ENCODE measurements at regions not wholly inside any gene's neighbourhood (a gene's known extent, or its start where the extent isn't known, plus 50 kb on each side); places are given as distances from the start of the nearest gene placed in this dataset.

DNA sequence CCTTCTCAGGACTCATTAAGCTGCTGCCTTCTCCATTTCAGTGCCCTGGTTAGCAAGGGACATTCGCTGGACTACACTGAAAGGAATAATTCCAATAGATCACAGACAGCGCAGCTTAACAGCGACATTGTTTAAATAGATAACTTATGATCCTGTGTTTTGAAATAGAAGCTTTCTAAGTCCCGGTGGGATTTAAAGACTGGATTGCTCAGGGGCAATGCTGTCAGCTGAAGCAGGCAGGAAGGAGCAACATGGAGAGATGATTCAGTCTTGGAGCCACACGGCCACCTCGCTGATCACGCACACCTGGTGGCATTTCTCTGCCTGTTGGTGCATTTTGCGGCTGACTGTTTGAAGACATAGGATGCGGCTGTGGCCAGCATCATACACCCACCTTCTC lies 292.0 kb downstream of the FOXL1 start:
- no peak overlapping the region for H3K4me3 ChIP-seq (ENCODE audit: low read depth, low read length)
- DNase-seq (ENCODE audit: low read depth) = no peak
- TF ChIP-seq, protein P1, sequence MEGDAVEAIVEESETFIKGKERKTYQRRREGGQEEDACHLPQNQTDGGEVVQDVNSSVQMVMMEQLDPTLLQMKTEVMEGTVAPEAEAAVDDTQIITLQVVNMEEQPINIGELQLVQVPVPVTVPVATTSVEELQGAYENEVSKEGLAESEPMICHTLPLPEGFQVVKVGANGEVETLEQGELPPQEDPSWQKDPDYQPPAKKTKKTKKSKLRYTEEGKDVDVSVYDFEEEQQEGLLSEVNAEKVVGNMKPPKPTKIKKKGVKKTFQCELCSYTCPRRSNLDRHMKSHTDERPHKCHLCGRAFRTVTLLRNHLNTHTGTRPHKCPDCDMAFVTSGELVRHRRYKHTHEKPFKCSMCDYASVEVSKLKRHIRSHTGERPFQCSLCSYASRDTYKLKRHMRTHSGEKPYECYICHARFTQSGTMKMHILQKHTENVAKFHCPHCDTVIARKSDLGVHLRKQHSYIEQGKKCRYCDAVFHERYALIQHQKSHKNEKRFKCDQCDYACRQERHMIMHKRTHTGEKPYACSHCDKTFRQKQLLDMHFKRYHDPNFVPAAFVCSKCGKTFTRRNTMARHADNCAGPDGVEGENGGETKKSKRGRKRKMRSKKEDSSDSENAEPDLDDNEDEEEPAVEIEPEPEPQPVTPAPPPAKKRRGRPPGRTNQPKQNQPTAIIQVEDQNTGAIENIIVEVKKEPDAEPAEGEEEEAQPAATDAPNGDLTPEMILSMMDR (IDR thresholded peaks at IDR 0.05; ENCODE audit: insufficient read depth, low read depth, low read length, missing control alignments) = no peak

DNA sequence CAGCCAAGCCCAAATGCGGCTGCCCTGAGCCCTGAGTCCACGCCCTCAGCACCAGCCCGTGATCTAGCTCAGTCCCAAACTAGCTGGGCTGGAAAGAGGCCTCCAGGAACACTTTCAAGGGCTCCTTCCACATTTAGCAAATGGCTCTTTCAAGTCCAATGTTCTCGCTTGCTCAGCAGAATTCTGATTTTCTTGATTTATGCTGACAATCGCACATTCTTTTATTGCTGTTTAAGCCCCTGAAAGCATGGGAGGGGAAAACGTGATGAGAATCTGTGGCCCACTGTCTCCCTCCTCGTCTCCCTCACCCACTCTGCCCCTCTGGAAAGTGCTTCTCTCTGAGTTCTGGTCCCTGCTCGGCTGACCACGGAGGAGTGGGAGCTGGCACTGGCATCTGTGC lies 293.8 kb downstream of the FOXL1 start:
- TF ChIP-seq, protein P1 (IDR thresholded peaks at IDR 0.05; ENCODE audit: insufficient read depth, low read depth, low read length, missing control alignments) = no peak
- no peak overlapping the region for H3K4me3 ChIP-seq (ENCODE audit: low read depth, low read length)
- DNase-seq (ENCODE audit: low read depth) = no peak

DNA sequence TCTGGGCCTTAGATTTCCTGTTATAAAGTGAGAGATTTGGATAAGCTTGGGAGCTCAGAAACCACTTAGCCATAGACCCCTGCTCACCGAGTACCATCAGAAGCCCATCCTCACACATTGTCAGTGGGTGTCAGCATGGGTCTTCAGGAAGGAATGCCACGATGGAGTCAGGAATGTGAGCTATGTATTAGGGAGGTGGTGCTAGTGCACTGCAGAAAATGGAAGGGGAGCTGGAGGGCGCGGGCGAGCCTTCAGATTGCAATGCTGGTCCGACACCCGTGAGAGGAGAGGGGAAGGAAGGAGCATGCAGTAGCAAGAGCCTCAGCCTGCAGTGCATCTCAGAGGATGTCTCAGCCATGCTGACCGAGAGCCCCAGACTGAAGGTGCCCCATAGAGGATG lies 294.5 kb downstream of the FOXL1 start:
- H3K4me3 ChIP-seq (ENCODE audit: low read depth, low read length) = no peak overlapping the region
- TF ChIP-seq, protein P1 (IDR thresholded peaks at IDR 0.05; ENCODE audit: insufficient read depth, low read depth, low read length, missing control alignments) = no peak
- DNase-seq (ENCODE audit: low read depth) = no peak

DNA sequence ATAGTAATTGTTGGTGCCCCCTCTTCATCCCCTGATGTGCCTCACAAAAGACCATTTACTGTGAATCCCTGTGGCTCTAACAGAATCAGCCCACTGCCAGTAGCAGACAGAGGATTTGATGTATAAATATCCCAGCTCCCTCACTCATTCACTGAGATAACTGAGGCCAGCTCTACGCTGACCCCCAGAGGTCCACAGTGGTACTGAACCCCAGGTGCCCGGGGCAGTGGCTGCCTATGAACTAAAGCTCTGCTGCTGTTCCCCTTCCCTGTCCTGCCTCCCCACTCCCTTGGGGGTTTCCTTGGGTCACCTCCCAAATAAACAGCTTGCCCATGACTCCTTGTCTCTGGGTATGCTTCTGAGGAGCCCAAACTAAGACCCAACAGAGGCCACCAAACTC lies 295.8 kb downstream of the FOXL1 start:
- TF ChIP-seq, protein P1 (IDR thresholded peaks at IDR 0.05; ENCODE audit: insufficient read depth, low read depth, low read length, missing control alignments) = peak; percentile 72
- peak; percentile 5 for DNase-seq (ENCODE audit: low read depth)
- H3K4me3 ChIP-seq (ENCODE audit: low read depth, low read length) = no peak overlapping the region

DNA sequence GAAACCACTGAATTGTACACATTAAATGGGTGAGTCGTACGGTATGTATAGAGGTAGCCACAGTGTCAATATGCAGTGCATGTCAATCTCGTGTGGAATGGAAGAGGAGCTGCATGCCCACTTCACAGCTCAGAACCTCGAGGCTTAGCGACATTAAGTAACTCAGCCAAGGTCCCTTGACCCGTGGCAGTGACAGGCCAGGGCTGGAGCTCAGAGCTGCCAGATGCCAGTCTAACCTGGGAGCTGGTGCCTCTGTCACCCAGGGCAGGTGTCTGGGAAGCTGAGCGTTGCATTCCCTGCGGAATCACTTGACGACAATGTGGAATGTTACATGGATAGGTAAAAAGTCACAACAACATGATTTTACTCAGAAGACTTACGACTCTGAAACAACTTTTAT lies 298.1 kb downstream of the FOXL1 start:
- H3K4me3 ChIP-seq (ENCODE audit: low read depth, low read length) = no peak overlapping the region
- DNase-seq (ENCODE audit: low read depth) = no peak
- TF ChIP-seq, protein P1 (IDR thresholded peaks at IDR 0.05; ENCODE audit: insufficient read depth, low read depth, low read length, missing control alignments) = no peak

DNA sequence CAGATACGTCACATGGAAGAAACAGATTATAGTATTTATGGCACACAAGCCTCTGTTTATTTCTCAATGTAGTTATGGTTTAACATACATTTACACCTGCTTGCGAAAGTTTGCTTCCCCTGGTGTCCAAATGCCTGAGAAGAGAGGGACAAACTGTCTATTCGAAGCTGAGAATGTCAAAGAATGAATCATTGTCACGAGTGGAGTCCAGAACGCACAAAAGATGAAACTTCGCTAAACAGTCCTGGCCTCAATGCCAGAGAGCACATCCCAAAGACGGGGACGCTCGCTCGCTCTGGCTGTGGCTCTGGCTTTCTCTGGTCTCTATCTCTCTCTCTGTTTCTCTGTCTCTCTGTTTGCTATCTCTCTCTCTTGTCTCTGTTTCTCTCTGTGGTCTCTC lies 298.8 kb downstream of the FOXL1 start:
- no peak for DNase-seq (ENCODE audit: low read depth)
- H3K4me3 ChIP-seq (ENCODE audit: low read depth, low read length) = no peak overlapping the region
- TF ChIP-seq, protein P1 (IDR thresholded peaks at IDR 0.05; ENCODE audit: insufficient read depth, low read depth, low read length, missing control alignments) = no peak

DNA sequence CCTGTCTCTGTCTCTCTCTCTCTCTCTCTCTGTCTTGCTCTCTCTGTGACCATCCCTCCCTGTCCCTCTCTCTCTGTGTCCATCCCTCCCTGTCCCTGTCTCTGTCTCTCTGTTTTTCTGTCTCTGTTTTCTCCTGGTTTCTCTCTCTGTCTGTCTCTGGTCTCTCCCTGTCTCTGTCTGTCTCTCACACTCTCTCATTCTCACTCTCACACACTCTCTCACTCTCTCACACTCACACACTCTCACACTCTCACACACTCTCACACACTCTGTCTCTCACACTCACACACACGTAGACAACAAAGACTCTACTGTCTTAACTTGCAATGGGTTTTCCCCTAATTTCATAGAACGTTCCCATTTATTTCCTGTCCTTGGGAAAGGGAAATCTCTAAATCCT lies 299.5 kb downstream of the FOXL1 start:
- H3K4me3 ChIP-seq (ENCODE audit: low read depth, low read length) = no peak overlapping the region
- TF ChIP-seq, protein P1 (IDR thresholded peaks at IDR 0.05; ENCODE audit: insufficient read depth, low read depth, low read length, missing control alignments) = no peak
- DNase-seq (ENCODE audit: low read depth) = no peak

Data from GM12865 (cell line).